Activated naive CD4-positive, alpha-beta T cell treated with anti-CD3 and anti-CD28 coated beads for 36 hours (primary cell): ENCODE measurements at regions not wholly inside any gene's neighbourhood (a gene's known extent, or its start where the extent isn't known, plus 50 kb on each side); places are given as distances from the start of the nearest gene placed in this dataset.

Experiments used
- CTCF ChIA-PET: fragments of 350-600 bp; sonication (Branson Sonifier 250); formaldehyde crosslinking; loops from one replicate; lab custom pipeline; 2021; ENCODE audit warnings: antibody characterized with exemption; lab: Charles Lee
- DNase-seq: peaks from one replicate; pipeline ENCODE4 v3.0.0-alpha.2; 2020
- H3K27ac Mint-ChIP-seq: one replicate; pipeline ENCODE4 v1.8.0; 2021; ENCODE audit warnings: mild to moderate bottlenecking, mixed read lengths
- H3K27me3 Mint-ChIP-seq: one replicate; pipeline ENCODE4 v1.8.0; 2021; ENCODE audit warnings: low read depth, mixed read lengths
- H3K36me3 Mint-ChIP-seq: one replicate; pipeline ENCODE4 v1.8.0; 2021; ENCODE audit warnings: low read depth, mixed read lengths
- H3K4me1 Mint-ChIP-seq: one replicate; pipeline ENCODE4 v1.8.0; 2021; ENCODE audit warnings: low read depth, mixed read lengths
- H3K4me3 Mint-ChIP-seq: one replicate; pipeline ENCODE4 v1.8.0; 2021; ENCODE audit warnings: mild to moderate bottlenecking, moderate library complexity, mixed read lengths
- H3K9me3 Mint-ChIP-seq: one replicate; pipeline ENCODE4 v1.8.0; 2021; ENCODE audit warnings: mixed read lengths
- intact Hi-C: fragments of 100-400 bp; cut with micrococcal nuclease; formaldehyde crosslinking; loops from one replicate; pipeline ENCODE4 v1.15.1; 2023

GRCh38 chr2:150919901-150920300 lies 341.8 kb downstream of the RBM43 start:
- H3K27me3 Mint-ChIP-seq: peaks cover 4% of the 10 kb centered on the region

DNA sequence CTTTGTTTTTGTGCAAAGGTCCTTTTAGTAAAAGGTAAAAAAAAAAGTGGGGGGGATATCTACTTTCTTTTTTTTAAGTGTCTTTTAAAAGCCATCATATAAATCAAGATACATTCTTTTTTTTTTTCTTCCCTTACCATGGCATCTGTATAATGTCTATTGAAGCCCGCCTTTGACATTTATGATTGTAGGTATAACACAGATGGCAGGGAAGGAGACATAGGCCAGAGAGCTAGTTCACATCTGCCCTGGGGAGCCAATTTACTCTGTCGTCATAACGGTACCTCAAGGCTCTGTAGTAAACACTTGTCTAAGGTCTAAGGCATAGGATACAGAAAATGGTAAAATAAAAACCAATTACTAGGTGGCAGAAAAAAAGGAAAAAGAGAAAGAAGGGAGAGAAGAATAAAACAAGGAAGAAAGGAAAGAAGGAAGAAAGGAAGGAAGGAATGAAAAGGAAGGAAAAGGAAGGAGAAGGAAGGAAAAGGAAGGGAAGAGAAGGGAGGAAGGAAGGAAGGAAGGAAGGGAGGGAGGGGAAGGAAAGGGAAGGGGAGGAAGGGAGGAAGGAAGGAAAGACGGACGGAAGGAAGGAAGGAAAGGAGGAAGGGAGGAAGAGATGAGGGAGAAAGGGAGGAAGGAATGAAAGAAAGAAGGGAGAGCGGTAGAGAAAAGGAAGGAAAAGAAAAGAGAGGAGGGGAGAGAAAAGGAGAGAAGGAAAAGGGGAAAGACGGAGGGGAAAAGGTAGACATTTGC lies 343.5 kb downstream of the RBM43 start:
- DNase-seq: no peak
- intact Hi-C loops: no loop called here
- Mint-ChIP-seq H3K4me3 (no peak overlapping the region), H3K27ac (no peak overlapping the region), H3K9me3 (no peaks in the 10 kb centered on the region), H3K27me3 (peaks cover 4% of the 10 kb centered on the region), H3K36me3 (no peaks in the 10 kb centered on the region), H3K4me1 (no peaks in the 10 kb centered on the region)
- CTCF ChIA-PET: no interaction called here

More at GRCh38 chr2:150919901-150920300, 341.8 kb downstream of the RBM43 start:
- no peaks in the 10 kb centered on the region for H3K36me3 Mint-ChIP-seq
- H3K9me3 Mint-ChIP-seq: no peaks in the 10 kb centered on the region
- no peak overlapping the region for H3K4me3 Mint-ChIP-seq
- H3K4me1 Mint-ChIP-seq: no peaks in the 10 kb centered on the region
- intact Hi-C loops: no loop called here
- CTCF ChIA-PET: interaction anchor here (1.2 kb wide), 1 partner anchor 319 kb away, joined by 3 read pairs; no protein-coding TSS in a partner anchor
- no peak for DNase-seq
- H3K27ac Mint-ChIP-seq: no peak overlapping the region

DNA sequence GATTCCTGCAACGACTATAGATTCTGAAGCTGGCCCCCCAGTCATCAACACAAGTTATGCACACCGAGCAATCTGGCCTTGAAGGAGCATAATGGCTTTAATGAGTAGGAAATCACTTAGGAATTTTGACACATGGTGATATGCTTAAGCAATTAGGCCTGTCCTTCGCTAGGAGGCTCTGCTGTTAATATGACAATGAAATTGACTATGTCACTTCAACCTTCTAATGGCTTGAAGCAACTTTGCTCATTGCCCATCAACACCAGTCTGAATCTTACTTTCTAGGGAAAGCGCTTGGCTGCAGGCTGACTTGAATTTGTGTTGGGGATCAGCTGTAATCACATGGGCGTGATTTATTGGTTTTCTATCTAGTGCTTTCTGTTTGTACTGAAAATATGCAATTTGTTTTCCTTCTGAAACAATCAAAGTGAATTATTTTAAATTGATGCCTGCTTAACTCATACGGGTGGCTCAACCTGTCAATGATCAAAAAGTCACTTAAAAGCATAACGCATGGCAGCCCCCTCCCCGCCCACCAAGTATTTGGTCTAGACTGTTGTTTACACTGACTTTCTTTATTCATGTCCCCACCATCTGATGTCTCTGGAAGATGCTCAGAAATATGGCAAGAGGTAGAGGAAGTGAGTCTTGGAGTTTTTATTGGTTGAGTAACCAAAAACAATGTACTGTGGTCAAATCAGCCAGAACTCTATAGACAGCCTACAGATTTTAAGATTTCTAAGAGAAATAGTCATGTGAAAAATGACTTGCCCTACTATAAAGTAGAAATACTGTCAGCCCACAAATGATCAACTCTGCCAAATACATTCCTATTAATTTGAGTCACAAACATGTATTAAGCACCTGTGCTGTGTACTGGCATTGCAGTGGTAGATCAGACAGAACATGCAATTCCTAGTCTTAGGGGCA lies 344.9 kb downstream of the RBM43 start:
- no peaks in the 10 kb centered on the region for H3K9me3 Mint-ChIP-seq
- H3K36me3 Mint-ChIP-seq: no peaks in the 10 kb centered on the region
- H3K27ac Mint-ChIP-seq: no peak overlapping the region
- no peaks in the 10 kb centered on the region for H3K4me1 Mint-ChIP-seq
- DNase-seq: no peak
- intact Hi-C loops: no loop called here
- H3K4me3 Mint-ChIP-seq: no peak overlapping the region
- peaks cover 8% of the 10 kb centered on the region for H3K27me3 Mint-ChIP-seq
- CTCF ChIA-PET: no interaction called here

- no peak for DNase-seq
- Mint-ChIP-seq H3K4me1 (no peaks in the 10 kb centered on the region), H3K27me3 (peaks cover 5% of the 10 kb centered on the region), H3K9me3 (no peaks in the 10 kb centered on the region), H3K4me3 (no peak overlapping the region), H3K36me3 (no peaks in the 10 kb centered on the region), H3K27ac (no peak overlapping the region)
- intact Hi-C loops: no loop called here
- CTCF ChIA-PET: no interaction called here
These were observed 349.8 kb downstream of the RBM43 start for GRCh38 chr2:150911766-150912280.

GRCh38 chr2:150909613-150910012 lies 352.1 kb downstream of the RBM43 start:
- CTCF ChIA-PET: interaction anchor here (0.8 kb wide), 1 partner anchor 14 kb away, joined by 3 read pairs; no protein-coding TSS in a partner anchor
- Mint-ChIP-seq H3K4me1 (no peaks in the 10 kb centered on the region), H3K9me3 (no peaks in the 10 kb centered on the region), H3K27ac (no peak overlapping the region), H3K27me3 (peaks cover 5% of the 10 kb centered on the region), H3K4me3 (no peak overlapping the region), H3K36me3 (no peaks in the 10 kb centered on the region)
- DNase-seq: no peak
- intact Hi-C loops: no loop called here

DNA sequence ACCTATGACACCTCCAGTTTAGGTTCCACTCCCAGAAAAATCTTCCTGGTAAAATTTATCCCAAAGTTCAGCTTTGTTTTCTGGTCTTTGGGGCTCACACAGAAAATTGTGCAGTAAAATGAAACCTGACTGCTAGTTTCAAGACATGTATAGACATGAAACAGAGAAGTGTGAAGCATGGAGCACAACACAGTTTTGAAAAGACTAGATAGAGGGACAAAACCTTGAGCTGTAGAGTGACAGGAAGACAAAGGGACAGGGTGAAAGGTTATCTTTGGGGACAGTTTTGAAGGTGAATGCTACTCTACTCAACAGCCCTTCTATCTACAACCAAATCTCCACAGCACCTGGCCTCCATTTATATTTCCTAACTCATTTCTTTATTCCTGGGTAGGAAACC lies 352.6 kb downstream of the RBM43 start:
- no peak overlapping the region for H3K27ac Mint-ChIP-seq
- no peak for DNase-seq
- CTCF ChIA-PET: interaction anchor here (0.8 kb wide), 1 partner anchor 15 kb away, joined by 3 read pairs; no protein-coding TSS in a partner anchor
- H3K27me3 Mint-ChIP-seq: peaks cover 5% of the 10 kb centered on the region
- H3K9me3 Mint-ChIP-seq: no peaks in the 10 kb centered on the region
- no peaks in the 10 kb centered on the region for H3K36me3 Mint-ChIP-seq
- no peaks in the 10 kb centered on the region for H3K4me1 Mint-ChIP-seq
- intact Hi-C loops: no loop called here
- no peak overlapping the region for H3K4me3 Mint-ChIP-seq

DNA sequence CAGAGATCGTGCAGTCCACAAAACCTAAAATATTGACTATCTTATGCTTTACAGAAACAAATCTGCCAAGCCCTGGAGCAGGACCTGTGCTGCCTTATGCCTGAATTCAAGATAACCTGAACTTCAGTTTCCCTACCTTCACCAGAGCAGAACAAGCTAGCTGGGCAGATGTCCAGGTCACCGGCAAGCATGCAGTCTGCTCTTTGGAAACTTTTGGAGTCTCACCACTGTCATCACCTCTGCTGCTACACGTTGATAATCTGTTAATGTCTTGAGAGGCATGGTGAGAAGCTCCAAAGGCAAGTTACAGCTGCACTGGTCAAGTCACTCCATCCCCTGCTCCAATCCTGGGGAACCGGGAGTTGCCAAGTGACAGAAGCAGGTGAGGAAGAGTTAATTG lies 354.2 kb downstream of the RBM43 start:
- H3K36me3 Mint-ChIP-seq: no peaks in the 10 kb centered on the region

DNA sequence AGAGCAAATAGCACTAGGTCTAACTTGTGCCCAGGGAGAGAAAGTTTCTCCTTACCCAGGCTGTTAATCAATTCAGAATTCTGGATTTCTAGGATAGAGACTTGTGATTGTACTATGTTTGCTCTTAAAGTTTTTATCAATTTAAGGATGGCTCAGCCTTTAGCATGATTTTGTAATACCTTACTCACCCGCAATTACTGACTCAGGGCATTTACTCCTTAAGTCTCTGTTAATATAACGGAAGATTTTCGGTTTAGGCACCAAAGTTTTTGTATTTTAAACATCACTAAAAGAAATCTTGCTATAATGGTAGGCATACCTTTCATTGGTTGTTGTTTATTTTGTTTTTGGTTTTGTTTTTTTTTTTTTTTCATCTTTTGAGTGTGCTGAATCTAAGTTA lies 358.2 kb downstream of the RBM43 start:
- CTCF ChIA-PET: no interaction called here
- Mint-ChIP-seq H3K27ac (no peak overlapping the region), H3K27me3 (peaks cover 1% of the 10 kb centered on the region), H3K4me3 (no peak overlapping the region), H3K36me3 (no peaks in the 10 kb centered on the region), H3K9me3 (peaks cover 5% of the 10 kb centered on the region), H3K4me1 (no peaks in the 10 kb centered on the region)
- intact Hi-C loops: no loop called here
- DNase-seq: no peak

More for the DNA sequence above, 354.2 kb downstream of the RBM43 start:
- no peaks in the 10 kb centered on the region for H3K4me1 Mint-ChIP-seq
- no peak for DNase-seq
- CTCF ChIA-PET: no interaction called here
- intact Hi-C loops: no loop called here
- H3K27me3 Mint-ChIP-seq: peaks cover 5% of the 10 kb centered on the region
- H3K9me3 Mint-ChIP-seq: no peaks in the 10 kb centered on the region
- H3K4me3 Mint-ChIP-seq: no peak overlapping the region
- no peak overlapping the region for H3K27ac Mint-ChIP-seq

GRCh38 chr2:150903055-150903454 lies 358.6 kb downstream of the RBM43 start:
- CTCF ChIA-PET: no interaction called here
- Mint-ChIP-seq H3K27me3 (peaks cover 1% of the 10 kb centered on the region), H3K36me3 (no peaks in the 10 kb centered on the region), H3K4me1 (no peaks in the 10 kb centered on the region), H3K4me3 (no peak overlapping the region), H3K27ac (no peak overlapping the region), H3K9me3 (peaks cover 5% of the 10 kb centered on the region)
- intact Hi-C loops: no loop called here
- DNase-seq: no peak

GRCh38 chr2:150900913-150901312 lies 360.8 kb downstream of the RBM43 start:
- DNase-seq: no peak
- Mint-ChIP-seq H3K4me3 (no peak overlapping the region), H3K27ac (no peak overlapping the region), H3K27me3 (peaks cover 1% of the 10 kb centered on the region), H3K36me3 (no peaks in the 10 kb centered on the region), H3K9me3 (peaks cover 5% of the 10 kb centered on the region), H3K4me1 (no peaks in the 10 kb centered on the region)
- intact Hi-C loops: no loop called here
- CTCF ChIA-PET: no interaction called here

GRCh38 chr2:150895968-150896367 lies 365.7 kb downstream of the RBM43 start:
- Mint-ChIP-seq H3K27me3 (peaks cover 6% of the 10 kb centered on the region), H3K9me3 (peaks cover 4% of the 10 kb centered on the region), H3K4me3 (no peak overlapping the region), H3K27ac (no peak overlapping the region), H3K4me1 (no peaks in the 10 kb centered on the region), H3K36me3 (no peaks in the 10 kb centered on the region)
- CTCF ChIA-PET: no interaction called here
- no peak for DNase-seq
- intact Hi-C loops: no loop called here

DNA sequence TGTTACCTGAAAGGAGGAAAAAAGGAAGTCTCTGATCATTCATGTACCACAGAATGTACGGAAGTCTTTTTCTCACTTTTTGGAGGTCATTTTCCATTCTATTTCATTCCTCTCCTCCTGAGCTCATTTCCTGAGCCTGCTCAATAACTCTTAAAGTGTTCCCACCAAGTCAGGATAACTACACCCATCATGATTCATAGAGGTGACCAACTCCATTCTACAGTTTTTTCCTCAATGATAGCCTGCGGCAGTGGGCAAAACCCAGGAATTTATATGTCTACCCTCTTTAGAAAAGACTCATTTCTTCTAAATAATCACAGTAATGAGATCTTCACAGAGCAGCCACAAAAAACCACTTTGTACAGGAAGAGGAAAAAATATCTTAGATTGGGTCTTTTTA lies 372.5 kb downstream of the RBM43 start:
- intact Hi-C loops: no loop called here
- Mint-ChIP-seq H3K36me3 (no peaks in the 10 kb centered on the region), H3K9me3 (peaks cover 2% of the 10 kb centered on the region), H3K27me3 (peaks cover 6% of the 10 kb centered on the region), H3K27ac (no peak overlapping the region), H3K4me3 (no peak overlapping the region), H3K4me1 (no peaks in the 10 kb centered on the region)
- no peak for DNase-seq
- CTCF ChIA-PET: no interaction called here
